Thyroid gland (tissue), 4 donors: ENCODE measurements at regions not wholly inside any gene's neighbourhood (a gene's known extent, or its start where the extent isn't known, plus 50 kb on each side); places are given as distances from the start of the nearest gene placed in this dataset.

Experiments
- DNase-seq, 2 donors: peaks; one replicate each; pipeline ENCODE4 v3.0.0-alpha.2; 2019
- H3K27ac ChIP-seq, 3 donors: fragments of 200-600 bp; sonication (generic); 1 replicate in 2 of 3; 2 replicates in 1 of 3; pipeline ENCODE4 v1.5.1; 2016 to 2019; ENCODE audit warnings: mild to moderate bottlenecking in 1 of 3, moderate library complexity in 1 of 3
- H3K27me3 ChIP-seq: fragments of 200-600 bp; sonication (generic); one replicate; pipeline ENCODE4 v1.5.1; 2019
- H3K36me3 ChIP-seq, 2 donors: fragments of 200-600 bp; sonication (generic); one replicate each; pipeline ENCODE4 v1.5.1; 2016 to 2019
- H3K4me1 ChIP-seq, 2 donors: fragments of 200-600 bp; sonication (generic); one replicate each; pipeline ENCODE4 v1.5.1; 2017 to 2019
- H3K4me3 ChIP-seq, 3 donors: fragments of 200-600 bp; sonication (generic); replicated peaks in 1 of 3; 1 replicate in 2 of 3; 2 replicates in 1 of 3; pipeline ENCODE4 v1.5.1; 2016; ENCODE audit warnings: mild to moderate bottlenecking in 1 of 3
- H3K9me3 ChIP-seq: fragments of 200-600 bp; sonication (generic); one replicate; pipeline ENCODE4 v1.5.1; 2017
- CTCF ChIP-seq, 6 experiments: fragments of 200-600 bp in 3 of 6; fragments of 450-650 bp in 3 of 6; sonication (generic) in 3 of 6; IDR thresholded peaks; one replicate each; pipeline ENCODE4 v1.5.1; 2016 to 2019; ENCODE audit warnings: antibody characterized with exemption in 6 of 6, mild to moderate bottlenecking in 2 of 6, inconsistent platforms in 1 of 6, moderate library complexity in 1 of 6
- POLR2A ChIP-seq, 2 donors: fragments of 450-650 bp; IDR thresholded peaks; one replicate each; pipeline ENCODE4 v1.6.1; 2017; ENCODE audit warnings: antibody characterized with exemption in 2 of 2, mild to moderate bottlenecking in 2 of 2, moderate library complexity in 1 of 2
- WGBS, 2 donors: methylation state at CpG; one replicate each; pipeline ENCODE4 v1.1.5; 2017; 5-methylcytosine and 5-hydroxymethylcytosine counted together
- intact Hi-C: fragments of 100-400 bp; cut with DNase I; formaldehyde crosslinking; loops from one replicate; pipeline ENCODE4 v1.15.1; 2023

DNA sequence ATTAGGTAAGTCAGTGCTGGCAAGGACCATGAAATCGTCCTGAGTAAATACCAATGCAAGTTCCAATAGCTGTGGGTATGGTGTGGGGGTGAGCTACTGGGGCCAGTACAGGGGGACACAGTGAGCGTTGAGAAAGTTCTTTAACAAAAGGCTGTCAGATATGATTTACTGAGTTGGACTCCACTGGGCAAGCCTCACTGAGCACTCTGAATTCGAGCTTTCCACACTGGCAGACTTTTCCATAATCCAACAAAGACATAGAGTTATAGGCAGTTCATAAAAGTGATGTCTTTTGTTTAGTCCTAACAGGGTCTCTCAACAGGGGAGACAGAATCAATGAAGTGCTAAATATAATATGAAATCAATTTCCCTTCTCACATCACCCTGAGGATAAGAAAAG is 489.0 kb downstream of the KCNJ2 start:
- no peak for DNase-seq
- intact Hi-C loops, result no loop called here
- 85 to 88% methylated on average over 3 of the region's 3 CpGs for WGBS, 2 donors

GRCh38 chr17:70658840-70659239 is 489.5 kb downstream of the KCNJ2 start:
- 46 to 55% methylated on average over 2 of the region's 2 CpGs for WGBS, 2 donors
- intact Hi-C loops, result no loop called here
- H3K27ac ChIP-seq, result no peak overlapping the region
- no peaks in the 10 kb centered on the region for H3K27me3 ChIP-seq
- H3K4me1 ChIP-seq, result no peaks in the 10 kb centered on the region
- no peak for TF ChIP-seq POLR2A (IDR thresholded peaks at IDR 0.05)
- no peak for TF ChIP-seq CTCF (IDR thresholded peaks at IDR 0.05)
- no peak overlapping the region for H3K4me3 ChIP-seq
- H3K9me3 ChIP-seq, result no peaks in the 10 kb centered on the region
- no peak for DNase-seq
- H3K36me3 ChIP-seq, result no peaks in the 10 kb centered on the region

More for the DNA sequence above, 489.0 kb downstream of the KCNJ2 start:
- TF ChIP-seq POLR2A (IDR thresholded peaks at IDR 0.05) (no peak), CTCF (IDR thresholded peaks at IDR 0.05) (no peak)
- H3K4me3 ChIP-seq, result no peak overlapping the region
- no peaks in the 10 kb centered on the region for H3K27me3 ChIP-seq
- no peak overlapping the region for H3K27ac ChIP-seq
- no peaks in the 10 kb centered on the region for H3K36me3 ChIP-seq
- no peaks in the 10 kb centered on the region for H3K4me1 ChIP-seq
- no peaks in the 10 kb centered on the region for H3K9me3 ChIP-seq

GRCh38 chr17:70661342-70662222 is 492.2 kb downstream of the KCNJ2 start:
- TF ChIP-seq CTCF (IDR thresholded peaks at IDR 0.05) (no peak), POLR2A (IDR thresholded peaks at IDR 0.05) (no peak)
- no peaks in the 10 kb centered on the region for H3K27me3 ChIP-seq
- no peaks in the 10 kb centered on the region for H3K4me1 ChIP-seq
- no peaks in the 10 kb centered on the region for H3K9me3 ChIP-seq
- no peak for DNase-seq
- 69 to 70% methylated on average over 10 of the region's 10 CpGs for WGBS, 2 donors
- H3K36me3 ChIP-seq, result no peaks in the 10 kb centered on the region
- H3K4me3 ChIP-seq, result no peak overlapping the region
- intact Hi-C loops, result no loop called here
- no peak overlapping the region for H3K27ac ChIP-seq

GRCh38 chr17:70668276-70668937 is 499.1 kb downstream of the KCNJ2 start:
- DNase-seq, result no peak
- Histone ChIP-seq H3K4me1 (no peaks in the 10 kb centered on the region), H3K4me3 (no peak overlapping the region), H3K36me3 (no peaks in the 10 kb centered on the region), H3K9me3 (no peaks in the 10 kb centered on the region), H3K27ac (no peak overlapping the region), H3K27me3 (no peaks in the 10 kb centered on the region)
- intact Hi-C loops, result no loop called here
- WGBS, 2 donors, result 87 to 91% methylated on average over 10 of the region's 10 CpGs
- TF ChIP-seq POLR2A (IDR thresholded peaks at IDR 0.05) (no peak), CTCF (IDR thresholded peaks at IDR 0.05) (no peak)
